Adrenal gland (tissue), 9 donors: ENCODE measurements at regions not wholly inside any gene's neighbourhood (a gene's known extent, or its start where the extent isn't known, plus 50 kb on each side); places are given as distances from the start of the nearest gene placed in this dataset.

Experiments
- DNase-seq, 7 donors: peaks; one replicate each; pipeline ENCODE4 v3.0.0-alpha.2; 2019 to 2020
- H3K27ac ChIP-seq, 5 donors: fragments of 200-600 bp; sonication (generic) in 4 of 5; 1 replicate in 3 of 5; 2 replicates in 2 of 5; pipeline versions ENCODE4 v1.5.1 to v1.8.0; 2016 to 2020; ENCODE audit warnings: mild to moderate bottlenecking in 1 of 5
- H3K27me3 ChIP-seq: fragments of 200-600 bp; 2 replicates; pipeline ENCODE4 v1.8.0; 2021
- H3K36me3 ChIP-seq, 2 donors: fragments of 200-600 bp; replicated peaks in 1 of 2; 1 replicate in 1 of 2; 2 replicates in 1 of 2; pipeline versions ENCODE4 v1.5.1 to v1.8.0; 2018 to 2022
- H3K4me1 ChIP-seq, 2 donors: fragments of 200-600 bp; replicated peaks in 1 of 2; 1 replicate in 1 of 2; 2 replicates in 1 of 2; pipeline versions ENCODE4 v1.5.1 to v1.8.0; 2018 to 2021
- H3K4me3 ChIP-seq, 4 donors: fragments of 200-600 bp; sonication (generic) in 3 of 4; one replicate each; pipeline ENCODE4 v1.5.1; 2016 to 2018
- H3K9me3 ChIP-seq, 3 donors: fragments of 200-600 bp; sonication (generic) in 1 of 3; replicated peaks in 1 of 3; 1 replicate in 2 of 3; 2 replicates in 1 of 3; pipeline versions ENCODE4 v1.5.1 to v1.8.0; 2016 to 2021
- CTCF ChIP-seq, 6 experiments: fragments of 450-650 bp in 4 of 6; fragments of 200-600 bp in 2 of 6; sonication (generic) in 1 of 6; IDR thresholded peaks; 1 replicate in 5 of 6; 2 replicates in 1 of 6; pipeline versions ENCODE4 v1.5.1 to v1.8.0; 2016 to 2021; ENCODE audit warnings: antibody characterized with exemption in 6 of 6, mild to moderate bottlenecking in 2 of 6, moderate library complexity in 1 of 6
- POLR2A ChIP-seq, 2 donors: fragments of 450-650 bp; IDR thresholded peaks; one replicate each; pipeline ENCODE4 v1.6.1; 2017; ENCODE audit warnings: antibody characterized with exemption in 2 of 2, mild to moderate bottlenecking in 2 of 2, moderate library complexity in 1 of 2
- WGBS, 4 donors: extraction: QIAGEN DNeasy Blood & Tissue Kit in 2 of 4; methylation state at CpG; one replicate each; pipeline versions ENCODE4 v1.1.5 to v1.1.7; 2013 to 2017; 5-methylcytosine and 5-hydroxymethylcytosine counted together
- intact Hi-C, 2 donors: fragments of 100-400 bp; cut with DNase I; formaldehyde crosslinking; loops; one replicate each; pipeline versions ENCODE4 v1.14.1 to v1.15.0; 2022 to 2023
- donor health status: healthy with polysubstance abuse.
- donor health status: Bipolar disorder and iron deficiency.
- donor health status: DM: yes; HTN: yes; CAD: no.
- donor health status: DM: no; HTN: no; CAD: no.
- donor health status: DM: no; HTN: no; CAD: no.

- DNase-seq = no peak
- TF ChIP-seq CTCF (IDR thresholded peaks at IDR 0.05) (no peak), POLR2A (IDR thresholded peaks at IDR 0.05) (no peak)
- Histone ChIP-seq H3K4me3 (no peak overlapping the region), H3K36me3 (no peaks in the 10 kb centered on the region), H3K4me1 (no peaks in the 10 kb centered on the region), H3K27ac (no peak overlapping the region), H3K9me3 (no peaks in the 10 kb centered on the region), H3K27me3 (no peaks in the 10 kb centered on the region)
- intact Hi-C loops = no loop called here
Observed at GRCh38 chr2:150023663-150024062, 436.1 kb upstream of the MMADHC start.

GRCh38 chr2:150023044-150023443 lies 435.5 kb upstream of the MMADHC start:
- no peak for TF ChIP-seq POLR2A (IDR thresholded peaks at IDR 0.05)
- no peak for TF ChIP-seq CTCF (IDR thresholded peaks at IDR 0.05)
- H3K9me3 ChIP-seq = no peaks in the 10 kb centered on the region
- WGBS, 4 donors = 83 to 92% (median 89%) methylated on average over 3 of the region's 3 CpGs
- no peaks in the 10 kb centered on the region for H3K27me3 ChIP-seq
- no peak overlapping the region for H3K4me3 ChIP-seq
- no peak for DNase-seq
- intact Hi-C loops = no loop called here
- no peak overlapping the region for H3K27ac ChIP-seq
- H3K36me3 ChIP-seq = no peaks in the 10 kb centered on the region
- no peaks in the 10 kb centered on the region for H3K4me1 ChIP-seq

GRCh38 chr2:150020937-150021673 lies 433.5 kb upstream of the MMADHC start:
- intact Hi-C loops = no loop called here
- TF ChIP-seq CTCF (IDR thresholded peaks at IDR 0.05) = no peak
- TF ChIP-seq POLR2A (IDR thresholded peaks at IDR 0.05) = no peak
- Histone ChIP-seq H3K4me1 (no peaks in the 10 kb centered on the region), H3K27ac (no peak overlapping the region), H3K4me3 (no peak overlapping the region), H3K9me3 (no peaks in the 10 kb centered on the region), H3K36me3 (no peaks in the 10 kb centered on the region), H3K27me3 (no peaks in the 10 kb centered on the region)
- DNase-seq = no peak
- 65 to 70% (median 66%) methylated on average over 5 of the region's 5 CpGs for WGBS, 4 donors

- no peak overlapping the region for H3K27ac ChIP-seq
- H3K36me3 ChIP-seq = no peaks in the 10 kb centered on the region
- no peaks in the 10 kb centered on the region for H3K4me1 ChIP-seq
- no peak overlapping the region for H3K4me3 ChIP-seq
- intact Hi-C loops = no loop called here
- H3K27me3 ChIP-seq = no peaks in the 10 kb centered on the region
- TF ChIP-seq CTCF (IDR thresholded peaks at IDR 0.05) (no peak), POLR2A (IDR thresholded peaks at IDR 0.05) (no peak)
- WGBS, 4 donors = 87 to 100% (median 93%) methylated on average over 1 of the region's 1 CpG
- DNase-seq = no peak
- H3K9me3 ChIP-seq = no peaks in the 10 kb centered on the region
Observed at GRCh38 chr2:150020221-150020620, 432.6 kb upstream of the MMADHC start.
